ENCODE measurements at regions not wholly inside any gene's neighbourhood (a gene's known extent, or its start where the extent isn't known, plus 50 kb on each side); places are given as distances from the start of the nearest gene placed in this dataset.

DNA sequence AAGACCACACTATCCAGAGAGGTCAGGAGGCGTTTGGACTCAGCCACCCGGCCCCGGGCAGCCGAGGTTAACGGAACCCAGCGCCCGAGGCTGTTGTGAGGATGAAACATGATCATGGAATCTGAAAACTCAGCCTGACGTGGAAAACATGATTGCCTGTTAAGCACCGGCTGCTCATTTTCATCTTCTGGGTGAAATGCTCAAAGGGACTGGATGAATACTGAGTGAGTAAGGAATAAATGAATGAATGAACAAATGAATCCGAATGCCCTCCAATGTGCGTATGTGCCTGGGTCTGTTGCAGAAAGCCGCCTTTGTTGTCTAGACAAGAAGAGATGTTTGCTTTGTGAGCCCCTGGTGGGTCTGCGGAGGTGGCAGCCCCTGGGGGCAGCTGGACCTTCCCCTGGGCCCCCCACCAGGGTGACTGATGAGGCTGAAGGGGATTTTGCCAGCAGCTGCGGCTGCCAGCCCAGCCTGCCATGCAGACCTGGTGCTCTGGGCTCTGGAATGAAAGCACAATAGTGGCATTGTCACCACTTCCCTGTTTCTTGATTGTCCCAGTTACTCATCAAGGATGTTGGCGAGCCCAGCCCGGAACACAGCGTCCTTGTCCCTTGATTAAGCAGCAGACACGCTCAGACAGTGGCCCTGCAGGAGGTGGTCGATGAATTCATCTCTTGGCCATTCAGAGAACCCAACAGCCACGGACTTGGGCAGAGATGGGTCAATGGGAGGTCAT is 211.1 kb downstream of the ANKRD60 start (continued):
- TF ChIP-seq, protein P1, sequence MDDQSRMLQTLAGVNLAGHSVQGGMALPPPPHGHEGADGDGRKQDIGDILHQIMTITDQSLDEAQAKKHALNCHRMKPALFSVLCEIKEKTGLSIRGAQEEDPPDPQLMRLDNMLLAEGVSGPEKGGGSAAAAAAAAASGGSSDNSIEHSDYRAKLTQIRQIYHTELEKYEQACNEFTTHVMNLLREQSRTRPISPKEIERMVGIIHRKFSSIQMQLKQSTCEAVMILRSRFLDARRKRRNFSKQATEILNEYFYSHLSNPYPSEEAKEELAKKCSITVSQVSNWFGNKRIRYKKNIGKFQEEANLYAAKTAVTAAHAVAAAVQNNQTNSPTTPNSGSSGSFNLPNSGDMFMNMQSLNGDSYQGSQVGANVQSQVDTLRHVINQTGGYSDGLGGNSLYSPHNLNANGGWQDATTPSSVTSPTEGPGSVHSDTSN (IDR thresholded peaks at IDR 0.05), result peak; percentile 55; the same call in 1 of the 2 replicates
- TF ChIP-seq, protein P2, sequence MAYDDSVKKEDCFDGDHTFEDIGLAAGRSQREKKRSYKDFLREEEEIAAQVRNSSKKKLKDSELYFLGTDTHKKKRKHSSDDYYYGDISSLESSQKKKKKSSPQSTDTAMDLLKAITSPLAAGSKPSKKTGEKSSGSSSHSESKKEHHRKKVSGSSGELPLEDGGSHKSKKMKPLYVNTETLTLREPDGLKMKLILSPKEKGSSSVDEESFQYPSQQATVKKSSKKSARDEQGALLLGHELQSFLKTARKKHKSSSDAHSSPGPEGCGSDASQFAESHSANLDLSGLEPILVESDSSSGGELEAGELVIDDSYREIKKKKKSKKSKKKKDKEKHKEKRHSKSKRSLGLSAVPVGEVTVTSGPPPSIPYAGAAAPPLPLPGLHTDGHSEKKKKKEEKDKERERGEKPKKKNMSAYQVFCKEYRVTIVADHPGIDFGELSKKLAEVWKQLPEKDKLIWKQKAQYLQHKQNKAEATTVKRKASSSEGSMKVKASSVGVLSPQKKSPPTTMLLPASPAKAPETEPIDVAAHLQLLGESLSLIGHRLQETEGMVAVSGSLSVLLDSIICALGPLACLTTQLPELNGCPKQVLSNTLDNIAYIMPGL (CRISPR knock-in tag; IDR thresholded peaks at IDR 0.05; ENCODE audit: borderline replicate concordance), result no peak

DNA sequence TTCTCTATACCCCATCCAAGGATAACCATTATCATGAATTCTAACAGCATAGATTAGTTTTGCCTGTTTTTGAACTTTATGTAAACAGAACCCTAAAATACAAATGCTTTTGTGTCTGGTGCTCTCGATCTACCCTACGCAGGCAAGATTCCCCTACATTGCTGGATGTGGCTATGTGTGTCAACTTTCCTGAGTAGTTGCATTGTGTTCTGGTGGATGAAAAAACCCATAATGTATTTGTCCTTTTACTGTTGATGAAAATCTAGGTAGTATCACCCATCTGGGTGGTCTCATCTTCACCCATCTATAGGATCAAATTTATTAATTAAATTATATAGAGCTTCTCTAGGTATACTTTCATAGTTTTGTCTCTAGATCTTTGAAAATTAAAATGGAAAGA is 211.7 kb downstream of the ANKRD60 start:
- CTCF ChIA-PET, result interaction anchor here (1.1 kb wide), 1 partner anchor 163 kb away, joined by 3 read pairs; no protein-coding TSS in a partner anchor
- Histone ChIP-seq H3K9me3 (peaks cover 8% of the 10 kb centered on the region), H3K4me3 (no peak overlapping the region), H3K4me1 (peaks cover 69% of the 10 kb centered on the region), H3K4me2 (peak overlapping the region; percentile 69), H3K27ac (peak overlapping the region; percentile 96 to 97)
- DNase-seq (ENCODE audit: low read depth in 1 of 2, low spot score in 1 of 2) (no peak), FAIRE-seq (no peak), ATAC-seq (no peak)
- no peak for TF ChIP-seq POLR2AphosphoS2 (conservative IDR thresholded peaks at IDR 0.05; ENCODE audit: low read length)
- TF ChIP-seq FOSL2 (IDR thresholded peaks at IDR 0.05), result no peak
- no peak for TF ChIP-seq FOSL2 (CRISPR knock-in tag; IDR thresholded peaks at IDR 0.05)
- TF ChIP-seq HEYL (CRISPR knock-in tag; IDR thresholded peaks at IDR 0.05), result no peak
- no peak for TF ChIP-seq GATA3 (IDR thresholded peaks at IDR 0.05; ENCODE audit: borderline replicate concordance)
- no peak for TF ChIP-seq EHF (CRISPR knock-in tag; IDR thresholded peaks at IDR 0.05)
- no peak for TF ChIP-seq HOXA7 (CRISPR knock-in tag; IDR thresholded peaks at IDR 0.05)
- TF ChIP-seq RFX5 (IDR thresholded peaks at IDR 0.05), result no peak
- TF ChIP-seq, protein P2 (CRISPR knock-in tag; IDR thresholded peaks at IDR 0.05; ENCODE audit: borderline replicate concordance), result no peak
- TF ChIP-seq EP300 (IDR thresholded peaks at IDR 0.05), result no peak
- no peak for TF ChIP-seq KDM5A (IDR thresholded peaks at IDR 0.05)
- no peak for TF ChIP-seq RAD21 (conservative IDR thresholded peaks at IDR 0.05 in 1 of 2, IDR thresholded peaks at IDR 0.05 in 1 of 2)
- TF ChIP-seq HOXB5 (CRISPR knock-in tag; IDR thresholded peaks at IDR 0.05), result no peak
- TF ChIP-seq NFE2L2 (conservative IDR thresholded peaks at IDR 0.05; ENCODE audit: low read length), result no peak
- no peak for TF ChIP-seq BHLHE40 (IDR thresholded peaks at IDR 0.05; ENCODE audit: low read depth, low read length)
- POLR2A ChIA-PET, result interaction anchor here (1.1 kb wide), 1 partner anchor 38 kb away, joined by 3 read pairs; no protein-coding TSS in a partner anchor
- 93% methylated on average over 2 of the region's 2 CpGs for WGBS (ENCODE audit: missing lambda C conversion rate)

DNA sequence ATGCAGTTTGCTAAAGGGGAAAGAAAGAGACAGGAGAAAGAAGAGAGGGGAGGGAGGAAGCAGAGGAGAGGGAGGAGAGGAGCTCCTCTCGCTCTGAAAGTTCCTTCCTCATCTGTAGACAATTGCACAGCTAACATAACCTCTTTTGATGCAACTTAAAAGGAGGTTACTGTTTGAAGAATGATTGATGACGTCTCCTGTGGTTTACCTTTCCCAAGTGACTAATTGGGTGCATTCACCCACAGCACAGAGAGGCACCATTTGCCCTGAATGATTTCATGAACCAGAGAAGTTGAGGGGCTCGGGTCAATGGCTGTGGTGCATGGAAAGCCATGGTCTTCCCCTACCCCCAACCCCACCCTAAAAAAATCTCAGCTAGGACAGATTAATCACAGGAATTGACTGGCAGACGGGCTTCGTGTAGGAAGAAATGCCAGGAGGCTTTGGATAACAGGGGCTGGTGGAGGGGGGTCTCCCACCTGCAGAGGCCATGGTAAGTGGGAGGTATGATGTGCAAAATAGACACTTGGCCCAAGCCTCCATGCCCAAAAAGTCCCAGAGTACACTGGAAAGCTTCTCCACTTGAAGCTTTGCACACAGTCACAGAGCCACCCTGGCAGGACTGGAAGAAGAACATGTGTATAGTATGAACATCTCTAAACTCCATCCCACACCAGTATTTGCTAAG is 213.7 kb downstream of the ANKRD60 start:
- FAIRE-seq (peak; percentile 36), DNase-seq (ENCODE audit: low read depth in 1 of 2, low spot score in 1 of 2) (peak; percentile 81 to 89), ATAC-seq (peak; percentile 44 to 45)
- H3K4me3 ChIP-seq, result no peak overlapping the region
- whole genome bisulfite sequencing (ENCODE audit: missing lambda C conversion rate), result 16% methylated on average over 5 of the region's 5 CpGs
- peaks cover 8% of the 10 kb centered on the region for H3K9me3 ChIP-seq
- ChIA-PET POLR2A (interaction anchor here (0.7 to 2.1 kb wide), 14 partner anchors 10 to 392 kb away, joined by 3 to 11 read pairs (median 4); partner anchors contain the start of gene PMEPA1), CTCF (interaction anchor here (0.6 to 2.0 kb wide), 7 partner anchors 17 to 322 kb away, joined by 3 to 5 read pairs (median 3); no protein-coding TSS in a partner anchor)
- TF ChIP-seq RAD21 (conservative IDR thresholded peaks at IDR 0.05 in 1 of 2, IDR thresholded peaks at IDR 0.05 in 1 of 2), result peak; percentile 33 to 62; a peak in 3 of 5 replicates
- TF ChIP-seq JUN (IDR thresholded peaks at IDR 0.05), result peak; percentile 95 to 96
- peak; percentile 55; the same call in 1 of the 3 replicates for TF ChIP-seq SMC3 (IDR thresholded peaks at IDR 0.05)
- peak; percentile 80 for TF ChIP-seq FOSL2 (IDR thresholded peaks at IDR 0.05)
- peak; percentile 77 for TF ChIP-seq FOSL2 (CRISPR knock-in tag; IDR thresholded peaks at IDR 0.05)
- no peak for TF ChIP-seq NPAS2 (CRISPR knock-in tag; IDR thresholded peaks at IDR 0.05; ENCODE audit: borderline replicate concordance)
- no peak for TF ChIP-seq CBX2 (IDR thresholded peaks at IDR 0.05; ENCODE audit: borderline replicate concordance, low read depth)
- peak; percentile 92 for TF ChIP-seq GATA3 (IDR thresholded peaks at IDR 0.05; ENCODE audit: borderline replicate concordance)
- TF ChIP-seq JUNB (IDR thresholded peaks at IDR 0.05), result peak; percentile 93
- TF ChIP-seq, protein P3, sequence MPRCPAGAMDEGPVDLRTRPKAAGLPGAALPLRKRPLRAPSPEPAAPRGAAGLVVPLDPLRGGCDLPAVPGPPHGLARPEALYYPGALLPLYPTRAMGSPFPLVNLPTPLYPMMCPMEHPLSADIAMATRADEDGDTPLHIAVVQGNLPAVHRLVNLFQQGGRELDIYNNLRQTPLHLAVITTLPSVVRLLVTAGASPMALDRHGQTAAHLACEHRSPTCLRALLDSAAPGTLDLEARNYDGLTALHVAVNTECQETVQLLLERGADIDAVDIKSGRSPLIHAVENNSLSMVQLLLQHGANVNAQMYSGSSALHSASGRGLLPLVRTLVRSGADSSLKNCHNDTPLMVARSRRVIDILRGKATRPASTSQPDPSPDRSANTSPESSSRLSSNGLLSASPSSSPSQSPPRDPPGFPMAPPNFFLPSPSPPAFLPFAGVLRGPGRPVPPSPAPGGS (IDR thresholded peaks at IDR 0.05), result peak; percentile 60; the same call in 1 of the 3 replicates
- peak; percentile 94 to 96; a peak in 4 of 5 replicates for TF ChIP-seq EP300 (IDR thresholded peaks at IDR 0.05)
- peak; percentile 78; the same call in 1 of the 2 replicates for TF ChIP-seq HOXB5 (CRISPR knock-in tag; IDR thresholded peaks at IDR 0.05)
- peak; percentile 26 to 76; a peak in 2 of 4 replicates for TF ChIP-seq CEBPB (IDR thresholded peaks at IDR 0.05)
- no peak for TF ChIP-seq ESRRA (IDR thresholded peaks at IDR 0.05; ENCODE audit: borderline replicate concordance, low read length)
- TF ChIP-seq, protein P4, sequence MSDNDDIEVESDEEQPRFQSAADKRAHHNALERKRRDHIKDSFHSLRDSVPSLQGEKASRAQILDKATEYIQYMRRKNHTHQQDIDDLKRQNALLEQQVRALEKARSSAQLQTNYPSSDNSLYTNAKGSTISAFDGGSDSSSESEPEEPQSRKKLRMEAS (IDR thresholded peaks at IDR 0.05), result peak; percentile 59
- TF ChIP-seq KDM5A (IDR thresholded peaks at IDR 0.05), result no peak
- peaks cover 66% of the 10 kb centered on the region for H3K4me1 ChIP-seq
- peak overlapping the region; percentile 93 to 97 for H3K27ac ChIP-seq
- peak overlapping the region; percentile 47 for H3K4me2 ChIP-seq

Data from A549 (cell line).